Suprapubic skin (tissue), 4 donors: ENCODE measurements at regions not wholly inside any gene's neighbourhood (a gene's known extent, or its start where the extent isn't known, plus 50 kb on each side); places are given as distances from the start of the nearest gene placed in this dataset.

ENCODE experiments used
- CTCF ChIP-seq, 2 donors: fragments of 200-600 bp in 1 of 2; fragments of 450-650 bp in 1 of 2; sonication (generic) in 1 of 2; IDR thresholded peaks; one replicate each; pipeline ENCODE4 v1.5.1; 2016 to 2019; ENCODE audit warnings: antibody characterized with exemption in 2 of 2, mild to moderate bottlenecking in 1 of 2, moderate library complexity in 1 of 2
- POLR2A ChIP-seq, 2 donors: fragments of 450-650 bp; IDR thresholded peaks; one replicate each; pipeline ENCODE4 v1.6.1; 2017; ENCODE audit warnings: antibody characterized with exemption in 2 of 2, mild to moderate bottlenecking in 2 of 2, moderate library complexity in 2 of 2
- POLR2AphosphoS5 ChIP-seq, 3 donors: sonication (generic); formaldehyde crosslinking; IDR thresholded peaks; one replicate each; pipeline ENCODE4 v1.6.1; 2017; ENCODE audit warnings: antibody characterized with exemption in 3 of 3

GRCh38 chr2:40653829-40654228, 201.9 kb upstream of the SLC8A1 start:
- no peak for TF ChIP-seq CTCF (IDR thresholded peaks at IDR 0.05)
- TF ChIP-seq POLR2A (IDR thresholded peaks at IDR 0.05) = no peak
- no peak for TF ChIP-seq POLR2AphosphoS5 (IDR thresholded peaks at IDR 0.05)
